ES-I3 (cell line): ENCODE measurements at regions not wholly inside any gene's neighbourhood (a gene's known extent, or its start where the extent isn't known, plus 50 kb on each side); places are given as distances from the start of the nearest gene placed in this dataset.

ENCODE experiments used
- H3K36me3 ChIP-seq: 2 replicates; pipeline ENCODE4 v1.6.1; 2013; ENCODE audit warnings: mild to moderate bottlenecking, low read length, control low read depth, moderate library complexity; ENCODE audit not compliant: insufficient read depth
- H3K4me1 ChIP-seq: 2 replicates; pipeline ENCODE4 v1.6.1; 2013; ENCODE audit warnings: mild to moderate bottlenecking, control low read depth, low read length; ENCODE audit not compliant: insufficient read depth
- H3K9ac ChIP-seq: 2 replicates; pipeline ENCODE4 v1.6.1; 2013; ENCODE audit warnings: low read depth, mild to moderate bottlenecking, low read length, moderate library complexity
- H3K9me3 ChIP-seq: 2 replicates; pipeline ENCODE4 v1.6.1; 2013; ENCODE audit warnings: mild to moderate bottlenecking, low read length, moderate library complexity; ENCODE audit not compliant: control insufficient read depth, insufficient read depth

DNA sequence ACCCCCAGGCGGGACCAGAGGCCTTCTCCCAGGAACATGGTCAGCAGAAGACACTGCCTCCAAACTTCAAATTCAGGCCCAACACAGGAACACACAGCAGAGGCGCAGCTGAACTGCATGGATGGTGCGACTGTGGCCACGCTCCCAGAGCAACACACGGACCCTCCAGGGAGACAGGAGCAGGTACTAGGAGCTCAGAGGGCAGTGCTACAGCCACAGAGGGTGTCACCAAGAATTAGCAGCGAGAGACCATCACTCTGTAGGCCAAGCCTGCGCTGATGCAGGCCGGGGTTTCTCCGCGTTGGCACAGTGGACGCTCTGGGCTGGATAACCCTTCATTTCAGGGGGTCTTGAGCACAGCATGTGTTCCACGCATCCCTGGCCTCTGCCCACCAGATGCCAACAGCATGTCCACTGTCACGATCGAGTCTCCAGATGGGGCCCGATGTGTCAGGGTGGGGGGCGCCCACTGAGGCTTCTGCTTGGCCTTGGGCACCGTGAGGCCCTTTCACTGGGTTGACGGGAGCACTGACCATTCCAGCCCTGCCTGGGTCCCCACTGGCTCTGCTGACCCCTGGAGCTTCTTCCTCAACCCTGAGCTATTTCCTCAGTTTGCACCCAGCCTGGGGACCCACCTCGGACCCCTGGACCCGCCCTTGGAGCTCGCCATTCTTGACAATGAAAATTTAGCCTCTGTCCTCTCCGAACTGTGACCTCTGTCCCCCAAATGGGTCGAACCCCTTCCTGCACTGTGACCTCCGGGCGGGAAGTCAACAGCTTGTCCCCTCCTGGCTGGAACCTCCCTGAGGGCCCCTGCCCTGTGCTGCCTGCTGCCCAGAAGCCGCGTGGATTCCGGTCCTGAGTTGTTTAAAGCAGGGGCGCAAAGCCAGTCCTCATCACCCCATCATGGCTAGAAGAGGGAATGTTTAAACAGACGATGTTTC lies 239.4 kb downstream of the DLL1 start:
- Histone ChIP-seq H3K9ac (no peak overlapping the region), H3K36me3 (no peaks in the 10 kb centered on the region), H3K9me3 (no peaks in the 10 kb centered on the region), H3K4me1 (no peaks in the 10 kb centered on the region)

DNA sequence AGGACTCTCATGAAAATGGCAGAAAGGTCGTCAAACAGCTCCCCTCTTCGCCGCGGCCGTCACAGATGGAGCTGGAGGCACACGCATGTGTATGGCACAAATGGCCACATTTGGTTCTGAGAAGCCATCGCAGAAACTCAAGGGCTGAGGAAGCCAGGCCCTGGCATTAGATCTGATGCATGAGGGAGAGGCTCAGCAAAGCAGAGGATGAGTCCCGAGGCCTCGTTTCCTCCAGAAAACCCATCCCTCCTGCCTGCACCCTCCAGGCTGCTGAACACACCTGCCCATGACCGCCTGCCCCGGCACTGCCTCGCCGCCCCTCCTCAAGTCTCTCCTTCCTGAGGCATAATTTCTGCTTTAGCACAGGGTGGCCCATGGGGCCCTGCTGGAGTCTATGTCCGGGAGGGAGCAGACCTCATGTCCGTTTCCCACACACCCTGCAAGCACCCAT lies 240.3 kb downstream of the DLL1 start:
- no peaks in the 10 kb centered on the region for H3K4me1 ChIP-seq

DNA sequence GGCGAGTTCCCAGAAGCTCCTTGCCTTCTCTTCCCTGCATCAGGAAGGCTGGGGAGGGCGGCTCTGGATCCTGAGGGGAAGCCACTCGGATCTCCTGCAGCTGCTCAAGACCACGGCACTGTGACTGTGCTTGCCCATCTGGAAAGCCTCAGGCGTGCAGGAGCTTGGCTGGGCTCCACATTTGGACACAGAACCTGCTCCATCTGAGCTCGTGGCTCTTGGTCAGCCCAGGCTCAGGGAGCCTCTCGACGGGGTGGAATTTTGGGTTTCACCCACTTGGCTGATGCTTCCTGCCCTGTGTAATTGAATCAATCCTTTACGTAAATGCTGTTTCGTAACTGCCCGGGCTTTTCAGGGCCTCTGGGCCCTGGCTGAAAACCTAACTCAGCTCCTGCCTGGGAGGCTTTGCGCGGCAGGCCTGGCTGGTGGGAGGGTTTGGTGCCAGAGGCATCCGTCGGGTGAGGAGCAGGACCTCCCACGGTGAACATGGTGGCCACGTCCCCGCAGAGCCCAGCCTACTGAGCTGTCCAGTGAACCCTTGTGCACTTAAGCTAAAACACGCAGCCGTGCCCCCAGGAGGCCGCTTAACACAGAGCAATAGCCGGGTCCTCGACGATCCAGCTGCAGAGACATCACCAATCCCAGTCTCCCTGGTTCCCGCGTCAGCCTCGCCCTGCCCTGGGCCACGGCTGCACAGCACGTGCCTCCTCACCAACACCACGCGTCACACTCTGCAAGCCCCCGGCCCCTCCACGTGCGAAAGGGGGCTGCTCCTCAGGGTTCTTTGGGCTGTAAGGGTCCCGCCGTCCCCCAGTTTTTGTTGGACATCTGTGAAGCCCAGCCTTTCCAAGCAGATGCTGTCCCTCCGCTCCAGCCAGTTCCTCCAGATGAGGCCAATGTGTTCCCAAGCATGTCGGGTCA lies 241.0 kb downstream of the DLL1 start:
- Histone ChIP-seq H3K36me3 (no peaks in the 10 kb centered on the region), H3K9me3 (no peaks in the 10 kb centered on the region), H3K9ac (no peak overlapping the region), H3K4me1 (no peaks in the 10 kb centered on the region)

More for the DNA sequence above, 240.3 kb downstream of the DLL1 start:
- Histone ChIP-seq H3K36me3 (no peaks in the 10 kb centered on the region), H3K9me3 (no peaks in the 10 kb centered on the region), H3K9ac (no peak overlapping the region)

DNA sequence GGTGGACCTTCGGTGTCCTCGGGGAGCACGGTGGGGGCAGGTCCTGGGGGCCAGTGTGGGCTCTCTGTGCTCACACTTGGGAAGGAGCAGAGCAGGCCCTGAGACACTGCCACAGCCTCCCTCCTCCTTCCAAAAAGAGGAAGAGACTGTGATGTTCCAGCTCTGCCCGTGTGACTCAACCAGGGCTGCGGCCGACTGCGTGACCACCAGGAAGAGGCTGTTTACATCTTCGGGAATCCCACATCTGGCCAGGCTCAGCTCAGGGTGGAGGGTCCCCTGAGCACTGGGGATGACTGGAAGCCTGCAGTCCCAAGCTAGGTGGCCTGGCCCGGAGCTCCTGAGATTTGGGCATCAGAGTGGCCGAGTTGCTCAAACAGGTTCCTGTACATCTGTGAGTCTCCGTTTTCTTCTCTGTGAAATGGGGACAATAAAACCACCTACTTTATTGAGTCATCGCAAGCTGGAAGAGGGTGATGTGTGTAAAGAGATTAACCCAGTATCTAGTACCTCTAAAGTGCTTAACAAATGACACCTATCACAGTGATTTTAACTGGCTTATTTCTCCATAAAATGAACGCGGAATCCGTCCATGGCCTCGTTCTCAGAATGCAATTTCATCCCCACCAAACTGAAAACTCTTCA lies 242.1 kb downstream of the DLL1 start:
- no peaks in the 10 kb centered on the region for H3K9me3 ChIP-seq
- no peak overlapping the region for H3K9ac ChIP-seq
- no peaks in the 10 kb centered on the region for H3K36me3 ChIP-seq
- no peaks in the 10 kb centered on the region for H3K4me1 ChIP-seq

DNA sequence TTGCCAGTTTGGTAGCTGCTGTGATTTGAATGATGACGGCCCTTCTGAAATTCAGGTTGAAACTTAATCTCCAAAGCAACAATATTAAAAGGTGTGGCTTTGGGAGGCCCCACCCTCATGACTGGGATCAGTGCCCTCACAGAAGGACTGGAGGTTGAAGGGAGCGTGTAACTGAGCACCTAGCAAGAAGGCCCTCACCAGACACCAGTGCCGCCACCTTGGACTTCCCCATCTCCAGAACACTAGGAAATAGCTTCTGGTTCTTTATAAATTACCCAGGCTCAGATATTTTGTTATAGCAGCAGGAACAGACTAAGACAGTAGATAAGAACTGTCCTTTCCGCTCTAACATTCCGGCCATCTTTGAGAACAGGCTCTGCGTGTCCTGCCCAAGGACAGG lies 243.1 kb downstream of the DLL1 start:
- H3K9ac ChIP-seq = no peak overlapping the region
- no peaks in the 10 kb centered on the region for H3K4me1 ChIP-seq
- H3K36me3 ChIP-seq = no peaks in the 10 kb centered on the region
- H3K9me3 ChIP-seq = no peaks in the 10 kb centered on the region

GRCh38 chr6:170046791-170047626 lies 243.9 kb downstream of the DLL1 start:
- H3K9ac ChIP-seq = no peak overlapping the region
- no peaks in the 10 kb centered on the region for H3K4me1 ChIP-seq
- no peaks in the 10 kb centered on the region for H3K9me3 ChIP-seq
- H3K36me3 ChIP-seq = no peaks in the 10 kb centered on the region

DNA sequence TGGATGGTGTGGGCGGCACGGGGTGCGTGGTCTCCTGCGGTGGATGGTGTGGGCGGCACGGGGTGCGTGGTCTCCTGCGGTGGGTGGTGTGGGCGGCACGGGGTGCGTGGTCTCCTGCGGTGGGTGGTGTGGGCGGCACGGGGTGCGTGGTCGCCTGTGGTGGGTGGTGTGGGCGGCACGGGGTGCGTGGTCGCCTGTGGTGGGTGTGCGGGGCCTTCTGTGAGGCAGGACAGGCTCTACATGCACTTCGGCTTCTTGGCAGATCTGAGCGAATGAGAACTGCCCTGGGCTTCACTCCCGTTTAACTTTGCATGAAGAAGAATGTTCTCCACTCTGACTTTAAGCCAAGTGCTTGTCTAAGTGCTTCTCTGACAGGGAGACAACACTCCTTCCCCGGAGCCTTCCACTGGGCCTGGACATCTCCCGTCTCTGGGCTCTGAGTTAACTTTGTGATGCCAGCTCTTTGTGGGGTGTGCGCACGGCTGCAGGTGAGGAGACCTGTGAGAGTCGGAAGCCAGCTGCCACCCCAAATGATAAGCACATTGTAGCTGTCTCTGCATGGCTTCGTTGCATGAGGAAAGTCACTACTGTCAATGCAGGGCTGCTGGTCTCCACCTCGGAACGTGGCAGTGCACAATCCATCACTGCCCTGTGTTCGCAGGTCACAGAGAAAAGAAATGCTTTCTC lies 244.8 kb downstream of the DLL1 start:
- H3K4me1 ChIP-seq = no peaks in the 10 kb centered on the region
- no peak overlapping the region for H3K9ac ChIP-seq
- no peaks in the 10 kb centered on the region for H3K36me3 ChIP-seq
- no peaks in the 10 kb centered on the region for H3K9me3 ChIP-seq

- no peaks in the 10 kb centered on the region for H3K36me3 ChIP-seq
- no peak overlapping the region for H3K9ac ChIP-seq
- no peaks in the 10 kb centered on the region for H3K9me3 ChIP-seq
- no peaks in the 10 kb centered on the region for H3K4me1 ChIP-seq
Measured at GRCh38 chr6:170045563-170045960, 245.3 kb downstream of the DLL1 start.

DNA sequence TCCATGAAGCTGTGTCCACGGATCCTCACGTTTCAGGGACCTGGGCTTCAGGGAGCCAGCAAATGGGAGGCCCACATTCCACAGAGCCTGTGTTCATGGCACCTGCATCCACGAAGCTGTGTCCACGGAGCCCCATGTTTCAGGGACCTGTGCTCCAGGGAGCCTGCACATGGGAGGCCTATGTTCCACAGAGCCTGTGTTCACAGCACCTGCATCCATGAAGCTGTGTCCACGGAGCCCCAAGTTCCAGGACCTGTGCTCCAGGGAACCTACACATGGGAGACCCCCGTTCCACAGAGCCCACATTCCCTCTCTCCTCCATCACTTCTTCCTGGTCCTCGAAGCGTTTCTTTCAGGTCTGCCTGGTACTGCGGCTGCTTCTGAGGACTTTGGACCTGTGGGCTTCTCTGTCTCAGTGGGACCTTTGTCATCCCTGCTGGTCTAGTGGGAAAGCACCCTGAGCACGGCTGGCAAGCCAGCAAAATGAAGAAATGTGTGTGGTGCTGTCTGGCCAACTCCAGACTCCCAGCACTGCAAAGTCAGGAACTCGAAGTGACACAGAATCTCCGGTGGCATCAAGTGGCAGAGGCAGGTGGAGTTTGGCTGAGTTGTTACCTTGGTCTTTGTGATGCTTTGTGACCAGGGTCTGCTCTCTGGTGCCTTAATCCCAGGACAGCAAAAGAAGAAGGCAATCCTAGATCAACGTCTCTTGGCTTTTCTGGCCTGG lies 245.9 kb downstream of the DLL1 start:
- Histone ChIP-seq H3K36me3 (no peaks in the 10 kb centered on the region), H3K9me3 (no peaks in the 10 kb centered on the region), H3K9ac (no peak overlapping the region), H3K4me1 (no peaks in the 10 kb centered on the region)

- Histone ChIP-seq H3K9ac (no peak overlapping the region), H3K9me3 (no peaks in the 10 kb centered on the region)
Measured at GRCh38 chr6:170043881-170044790, 246.7 kb downstream of the DLL1 start.

DNA sequence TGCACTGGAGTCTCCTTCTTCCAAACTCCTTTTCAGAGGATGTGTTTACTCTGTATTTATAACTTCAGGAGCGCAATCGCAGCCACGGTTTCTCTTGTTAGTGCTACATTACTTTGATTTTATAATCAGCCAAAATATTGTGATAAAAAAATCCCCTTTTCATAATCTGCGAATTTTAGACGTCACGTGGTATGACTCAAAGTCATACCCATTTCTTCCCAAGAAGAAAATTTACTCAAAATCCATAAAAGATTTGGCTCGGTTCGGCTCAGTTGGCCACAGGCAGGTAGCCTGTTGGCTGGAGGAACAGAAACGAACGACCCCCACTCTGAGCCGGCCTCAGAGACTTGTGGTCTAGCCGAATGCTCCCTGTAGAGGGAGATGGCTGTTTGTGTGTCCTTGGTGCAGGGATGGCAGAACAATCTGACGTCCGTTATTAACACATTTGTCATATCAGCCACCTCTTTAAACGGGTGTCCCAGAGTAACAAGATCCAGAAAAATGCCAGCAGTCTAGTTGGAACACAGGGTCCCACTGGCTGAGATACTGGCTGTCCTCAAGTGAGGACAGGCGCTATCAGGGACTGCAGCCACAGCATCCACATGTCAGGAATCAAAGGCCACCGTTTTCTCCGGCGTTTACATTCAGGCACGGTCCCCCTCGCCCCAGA lies 247.6 kb downstream of the DLL1 start:
- peaks cover 5% of the 10 kb centered on the region; the same call in 1 of the 2 replicates for H3K4me1 ChIP-seq
- no peak overlapping the region for H3K9ac ChIP-seq
- H3K9me3 ChIP-seq = no peaks in the 10 kb centered on the region
- H3K36me3 ChIP-seq = no peaks in the 10 kb centered on the region

More at GRCh38 chr6:170043881-170044790, 246.7 kb downstream of the DLL1 start:
- H3K36me3 ChIP-seq = no peaks in the 10 kb centered on the region
- no peaks in the 10 kb centered on the region for H3K4me1 ChIP-seq
